Aorta (tissue), 5 donors: ENCODE measurements at regions not wholly inside any gene's neighbourhood (a gene's known extent, or its start where the extent isn't known, plus 50 kb on each side); places are given as distances from the start of the nearest gene placed in this dataset.
A peak's percentile ranks its signal among the peaks of the same experiment; 100 is the strongest.
"Not testable (repeated sequence)": the region's sequence is repeated elsewhere in the genome, so short reads cannot be mapped to it uniquely, and the experiment has no call there.

Experiments used
- ATAC-seq: fragments of 200-7000 bp; cut with Tn5 transposase; one replicate; pipeline ENCODE4 v1.9.1; 2022; ENCODE audit warnings: moderate library complexity; ENCODE audit not compliant: low FRiP score
- DNase-seq, 2 donors: peaks; one replicate each; pipeline ENCODE4 v3.0.0-alpha.2; 2020
- H3K27ac ChIP-seq, 2 donors: one replicate each; pipeline ENCODE4 v1.5.1; 2013; ENCODE audit warnings: low read length in 2 of 2, mild to moderate bottlenecking in 2 of 2, moderate library complexity in 2 of 2, control low read depth in 1 of 2, inconsistent platforms in 1 of 2, low read depth in 1 of 2
- H3K27me3 ChIP-seq, 2 donors: one replicate each; pipeline ENCODE4 v1.6.1; 2013; ENCODE audit warnings: control low read depth in 1 of 2, low read length in 1 of 2, mild to moderate bottlenecking in 1 of 2, moderate library complexity in 1 of 2; ENCODE audit not compliant: insufficient read depth in 2 of 2, control insufficient read depth in 1 of 2
- H3K36me3 ChIP-seq, 2 donors: one replicate each; pipeline ENCODE4 v1.6.1; 2013; ENCODE audit warnings: control low read depth in 1 of 2, low read length in 1 of 2, mild to moderate bottlenecking in 1 of 2; ENCODE audit not compliant: insufficient read depth in 2 of 2, control insufficient read depth in 1 of 2
- H3K4me1 ChIP-seq, 2 donors: one replicate each; pipeline ENCODE4 v1.6.1; 2013; ENCODE audit warnings: low read length in 2 of 2, control low read depth in 1 of 2, mild to moderate bottlenecking in 1 of 2, moderate library complexity in 1 of 2; ENCODE audit not compliant: insufficient read depth in 2 of 2, control insufficient read depth in 1 of 2
- H3K4me3 ChIP-seq, 2 donors: one replicate each; pipeline ENCODE4 v1.5.1; 2013; ENCODE audit warnings: low read length in 2 of 2, control low read depth in 1 of 2, mild to moderate bottlenecking in 1 of 2
- H3K9me3 ChIP-seq: one replicate; pipeline ENCODE4 v1.6.1; 2013; ENCODE audit warnings: mild to moderate bottlenecking, low read length; ENCODE audit not compliant: control insufficient read depth
- WGBS, 2 donors: extraction: QIAGEN DNeasy Blood & Tissue Kit; methylation state at CpG; one replicate each; pipeline ENCODE4 v1.1.7; 2013; 5-methylcytosine and 5-hydroxymethylcytosine counted together
- intact Hi-C, 2 donors: fragments of 100-400 bp; cut with DNase I; formaldehyde crosslinking; loops; one replicate each; pipeline versions ENCODE4 v1.14.2 to v1.15.0; 2022
- microRNA-seq, 2 donors: library from miRNA; unstranded; fragments of <30 nt; microRNA quantifications; one replicate each; pipeline ENCODE4 v1.2.0, GENCODE V29; 2020
- donor health status: healthy with polysubstance abuse.
- donor health status: Bipolar disorder and iron deficiency.
- donor health status: DM: no; HTN: no; CAD: no.
- donor health status: DM: no; HTN: no; CAD: no.
- donor health status: DM: yes; HTN: yes; CAD: no.

DNA sequence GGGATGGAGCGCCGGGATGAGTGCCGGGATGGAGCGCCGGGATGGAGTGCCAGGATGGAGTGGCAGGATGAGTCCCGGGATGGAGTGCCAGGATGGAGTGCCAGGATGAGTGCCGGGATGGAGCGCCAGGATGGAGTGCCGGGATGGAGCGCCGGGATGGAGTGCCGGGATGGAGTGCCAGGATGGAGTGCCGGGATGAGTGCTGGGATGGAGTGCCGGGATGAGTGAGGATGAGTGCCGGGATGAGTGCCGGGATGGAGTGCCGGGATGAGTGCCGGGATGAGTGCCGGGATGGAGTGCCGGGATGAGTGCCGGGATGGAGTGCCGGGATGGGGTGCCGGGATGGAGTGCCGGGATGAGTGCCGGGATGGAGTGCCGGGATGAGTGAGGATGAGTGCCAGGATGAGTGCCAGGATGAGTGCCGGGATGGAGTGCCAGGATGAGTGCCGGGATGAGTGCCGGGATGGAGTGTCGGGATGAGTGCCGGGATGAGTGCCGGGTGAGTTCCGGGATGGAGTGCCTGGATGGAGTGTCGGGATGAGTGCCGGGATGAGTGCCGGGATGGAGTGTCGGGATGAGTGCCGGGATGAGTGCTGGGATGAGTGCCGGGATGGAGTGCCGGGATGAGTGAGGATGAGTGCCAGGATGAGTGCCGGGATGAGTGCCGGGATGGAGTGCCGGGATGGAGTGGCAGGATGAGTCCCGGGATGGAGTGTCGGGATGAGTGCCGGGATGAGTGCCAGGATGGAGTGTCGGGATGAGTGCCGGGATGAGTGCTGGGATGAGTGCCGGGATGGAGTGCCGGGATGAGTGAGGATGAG, 52.9 kb upstream of the HELT start:
- H3K36me3 ChIP-seq, ATAC-seq, H3K27ac ChIP-seq, intact Hi-C loops, H3K4me3 ChIP-seq, H3K9me3 ChIP-seq, H3K4me1 ChIP-seq, H3K27me3 ChIP-seq: not testable (repeated sequence)
- peak in 1 of 2 donors; percentile 9 for DNase-seq
- 89 to 93% methylated on average over 14 to 49 of the region's 50 CpGs for WGBS, 2 donors

DNA sequence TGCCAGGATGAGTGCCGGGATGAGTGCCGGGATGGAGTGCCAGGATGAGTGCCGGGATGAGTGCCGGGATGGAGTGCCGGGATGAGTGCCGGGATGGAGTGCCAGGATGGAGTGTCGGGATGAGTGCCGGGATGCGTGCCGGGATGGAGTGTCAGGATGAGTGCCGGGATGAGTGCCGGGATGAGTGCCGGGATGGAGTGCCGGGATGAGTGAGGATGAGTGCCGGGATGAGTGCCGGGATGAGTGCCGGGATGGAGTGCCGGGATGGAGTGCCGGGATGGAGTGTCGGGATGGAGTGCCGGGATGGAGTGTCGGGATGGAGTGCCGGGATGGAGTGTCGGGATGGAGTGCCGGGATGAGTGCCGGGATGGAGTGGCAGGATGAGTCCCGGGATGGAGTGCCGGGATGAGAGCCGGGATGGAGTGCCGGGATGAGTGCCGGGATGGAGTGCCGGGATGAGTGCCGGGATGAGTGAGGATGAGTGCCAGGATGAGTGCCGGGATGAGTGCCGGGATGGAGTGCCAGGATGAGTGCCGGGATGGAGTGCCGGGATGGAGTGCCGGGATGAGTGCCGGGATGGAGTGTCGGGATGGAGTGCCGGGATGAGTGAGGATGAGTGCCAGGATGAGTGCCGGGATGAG, 52.1 kb upstream of the HELT start:
- DNase-seq, ATAC-seq, intact Hi-C loops, H3K36me3 ChIP-seq, H3K27ac ChIP-seq, H3K27me3 ChIP-seq, H3K9me3 ChIP-seq, H3K4me1 ChIP-seq, H3K4me3 ChIP-seq: not testable (repeated sequence)
- WGBS, 2 donors, result 92 to 96% methylated on average over 18 to 35 of the region's 42 CpGs

DNA sequence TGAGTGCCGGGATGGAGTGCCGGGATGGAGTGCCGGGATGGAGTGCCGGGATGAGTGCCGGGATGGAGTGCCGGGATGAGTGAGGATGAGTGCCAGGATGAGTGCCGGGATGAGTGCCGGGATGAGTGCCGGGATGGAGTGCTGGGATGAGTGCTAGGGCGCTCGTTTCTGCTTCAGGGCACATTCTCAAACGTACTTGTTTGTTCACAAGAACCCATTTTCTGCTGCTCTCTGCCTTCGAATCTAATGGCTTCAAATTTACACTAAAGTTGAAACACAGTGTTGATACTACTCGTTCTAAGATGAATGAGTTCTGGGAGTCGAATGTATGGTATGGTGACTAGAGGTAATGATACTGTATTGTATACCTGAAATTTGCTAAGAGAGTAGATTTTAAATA, 50.6 kb upstream of the HELT start:
- H3K9me3 ChIP-seq, ATAC-seq, H3K27me3 ChIP-seq, H3K36me3 ChIP-seq, intact Hi-C loops, H3K4me1 ChIP-seq, H3K4me3 ChIP-seq, DNase-seq, H3K27ac ChIP-seq: not testable (repeated sequence)
- 88 to 90% methylated on average over 15 of the region's 15 CpGs for WGBS, 2 donors

DNA sequence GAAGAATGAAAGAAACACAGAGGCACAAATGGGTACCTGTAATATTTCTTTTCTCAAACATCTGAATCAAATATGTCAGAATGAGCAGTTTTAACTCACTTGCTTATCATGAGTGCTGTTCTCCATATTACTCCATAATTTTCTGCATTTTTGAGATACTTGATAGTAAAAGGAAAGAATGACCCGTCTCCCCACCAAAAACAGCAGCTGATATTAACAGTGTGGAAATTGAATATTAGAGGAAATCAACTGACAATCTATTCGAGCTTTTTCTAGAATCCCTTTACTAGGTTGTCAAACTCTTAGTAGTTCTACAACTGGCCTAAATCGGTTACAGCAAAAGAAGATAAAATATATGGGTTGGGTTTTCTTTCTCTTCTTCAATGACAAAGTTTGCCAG, 49.9 kb upstream of the HELT start:
- H3K36me3 ChIP-seq, result no peaks in the 10 kb centered on the region
- ATAC-seq (no peak), DNase-seq (no peak)
- H3K27me3 ChIP-seq, result no peaks in the 10 kb centered on the region
- 85 to 88% methylated on average over 3 of the region's 3 CpGs for WGBS, 2 donors
- no peaks in the 10 kb centered on the region for H3K9me3 ChIP-seq
- intact Hi-C loops, result no loop called here
- H3K4me1 ChIP-seq, result no peaks in the 10 kb centered on the region
- H3K27ac ChIP-seq, result no peak overlapping the region
- no peak overlapping the region for H3K4me3 ChIP-seq

Small RNA genes lying in the stretch of these regions (microRNA-seq; reads per million reads assigned to microRNA genes)
- 0 reads per million in 2 donors for gene MIR4455
